Endodermal cell (in vitro differentiated cells): ENCODE measurements at regions not wholly inside any gene's neighbourhood (a gene's known extent, or its start where the extent isn't known, plus 50 kb on each side); places are given as distances from the start of the nearest gene placed in this dataset.

ENCODE experiments used
- DNase-seq: peaks from one replicate; pipeline ENCODE4 v3.0.0-alpha.2; 2017
- H3K27ac ChIP-seq: 2 replicates; pipeline ENCODE4 v1.5.1; 2013; ENCODE audit warnings: mild to moderate bottlenecking, low read depth, low read length, moderate library complexity
- H3K27me3 ChIP-seq: 2 replicates; pipeline ENCODE4 v1.6.1; 2013; ENCODE audit warnings: mild to moderate bottlenecking, low read length, moderate library complexity; ENCODE audit not compliant: insufficient read depth, control insufficient read depth, poor library complexity, severe bottlenecking
- H3K36me3 ChIP-seq: 2 replicates; pipeline ENCODE4 v1.7.0; 2013; ENCODE audit warnings: mild to moderate bottlenecking, low read length, moderate library complexity; ENCODE audit not compliant: control insufficient read depth, insufficient read depth
- H3K4me1 ChIP-seq: one replicate; pipeline ENCODE4 v1.7.0; 2013; ENCODE audit warnings: low read length; ENCODE audit not compliant: control insufficient read depth, insufficient read depth
- H3K4me3 ChIP-seq: 2 replicates; pipeline ENCODE4 v1.5.1; 2013; ENCODE audit warnings: mild to moderate bottlenecking, low read length, moderate library complexity
- H3K9ac ChIP-seq: 2 replicates; pipeline ENCODE4 v1.6.1; 2013; ENCODE audit warnings: mild to moderate bottlenecking, low read length, moderate library complexity; ENCODE audit not compliant: poor library complexity, severe bottlenecking; ENCODE audit errors: extremely low read depth
- H3K9me3 ChIP-seq: 2 replicates; pipeline ENCODE4 v1.6.1; 2013; ENCODE audit warnings: mild to moderate bottlenecking, low read length, moderate library complexity; ENCODE audit not compliant: control insufficient read depth
- H3K27ac Mint-ChIP-seq: 2 replicates; pipeline ENCODE4 v1.8.0; 2020; ENCODE audit warnings: mixed read lengths
- H3K27me3 Mint-ChIP-seq: 2 replicates; pipeline ENCODE4 v1.8.0; 2021; ENCODE audit warnings: mild to moderate bottlenecking, mixed read lengths; ENCODE audit not compliant: insufficient read depth
- H3K36me3 Mint-ChIP-seq: 2 replicates; pipeline ENCODE4 v1.8.0; 2020; ENCODE audit warnings: low read depth, mixed read lengths
- H3K4me1 Mint-ChIP-seq: 2 replicates; pipeline ENCODE4 v1.8.0; 2020; ENCODE audit warnings: mixed read lengths
- H3K4me3 Mint-ChIP-seq: 2 replicates; pipeline ENCODE4 v1.8.0; 2020; ENCODE audit warnings: mild to moderate bottlenecking, moderate library complexity, mixed read lengths
- H3K9me3 Mint-ChIP-seq: 2 replicates; pipeline ENCODE4 v1.8.0; 2020; ENCODE audit warnings: mild to moderate bottlenecking, mixed read lengths
- CTCF ChIP-seq: fragments of 200-600 bp; sonication (generic); conservative IDR thresholded peaks from 2 replicates; pipeline ENCODE4 v1.5.0; 2021; ENCODE audit warnings: antibody characterized with exemption, mild to moderate bottlenecking
- WGBS, 2 experiments: methylation state at CpG; one replicate each; pipeline versions ENCODE4 v1.1.5 to v1.1.7; 2013; ENCODE audit warnings: missing lambda C conversion rate in 2 of 2, mixed read lengths in 1 of 2; ENCODE audit not compliant: insufficient coverage in 1 of 2, insufficient read length in 1 of 2; 5-methylcytosine and 5-hydroxymethylcytosine counted together

GRCh38 chr1:182185842-182186756 is 124.6 kb upstream of the ZNF648 start:
- H3K27ac Mint-ChIP-seq, result no peak overlapping the region
- Histone ChIP-seq H3K36me3 (no peaks in the 10 kb centered on the region), H3K9me3 (no peaks in the 10 kb centered on the region), H3K4me1 (no peaks in the 10 kb centered on the region), H3K27ac (no peak overlapping the region), H3K9ac (no peak overlapping the region), H3K27me3 (peaks cover 29% of the 10 kb centered on the region), H3K4me3 (no peak overlapping the region)
- DNase-seq, result no peak
- peaks cover 6% of the 10 kb centered on the region for H3K4me1 Mint-ChIP-seq
- peaks cover 13% of the 10 kb centered on the region for H3K27me3 Mint-ChIP-seq
- no peaks in the 10 kb centered on the region for H3K9me3 Mint-ChIP-seq
- no peaks in the 10 kb centered on the region for H3K36me3 Mint-ChIP-seq
- no peak for TF ChIP-seq CTCF
- no peak overlapping the region for H3K4me3 Mint-ChIP-seq
- 86 to 92% methylated on average over 2 of the region's 2 CpGs for WGBS, 2 experiments

GRCh38 chr1:182185136-182185535 is 123.6 kb upstream of the ZNF648 start:
- Histone ChIP-seq H3K4me3 (no peak overlapping the region), H3K9me3 (no peaks in the 10 kb centered on the region), H3K27ac (no peak overlapping the region), H3K36me3 (no peaks in the 10 kb centered on the region), H3K9ac (no peak overlapping the region), H3K27me3 (peaks cover 29% of the 10 kb centered on the region), H3K4me1 (no peaks in the 10 kb centered on the region)
- DNase-seq, result no peak
- Mint-ChIP-seq H3K4me1 (peaks cover 6% of the 10 kb centered on the region), H3K9me3 (no peaks in the 10 kb centered on the region), H3K4me3 (no peak overlapping the region), H3K36me3 (no peaks in the 10 kb centered on the region), H3K27ac (no peak overlapping the region), H3K27me3 (peaks cover 13% of the 10 kb centered on the region)
- 94 to 100% methylated on average over 1 to 2 of the region's 2 CpGs for WGBS, 2 experiments
- TF ChIP-seq CTCF, result no peak

- Histone ChIP-seq H3K27ac (no peak overlapping the region), H3K36me3 (no peaks in the 10 kb centered on the region), H3K9me3 (no peaks in the 10 kb centered on the region), H3K4me3 (no peak overlapping the region), H3K4me1 (no peaks in the 10 kb centered on the region), H3K27me3 (peaks cover 29% of the 10 kb centered on the region), H3K9ac (no peak overlapping the region)
- Mint-ChIP-seq H3K4me3 (no peak overlapping the region), H3K9me3 (no peaks in the 10 kb centered on the region), H3K36me3 (no peaks in the 10 kb centered on the region), H3K27ac (no peak overlapping the region), H3K27me3 (peaks cover 13% of the 10 kb centered on the region), H3K4me1 (peaks cover 6% of the 10 kb centered on the region)
- 88% methylated on average over 3 of the region's 3 CpGs; no CpG with 5 or more reads in 1 of the 2 experiments for WGBS, 2 experiments
- DNase-seq, result no peak
- no peak for TF ChIP-seq CTCF
These were observed 122.1 kb upstream of the ZNF648 start for GRCh38 chr1:182183606-182184005.
